WTC11 (cell line): ENCODE measurements at regions not wholly inside any gene's neighbourhood (a gene's known extent, or its start where the extent isn't known, plus 50 kb on each side); places are given as distances from the start of the nearest gene placed in this dataset.

Source experiments
- ATAC-seq: fragments of 200-7000 bp; cut with Tn5 transposase; 2 replicates; pipeline ENCODE4 v1.10.0; 2021; ENCODE audit warnings: mild to moderate bottlenecking, moderate library complexity
- CTCF ChIA-PET: fragments of 300-600 bp; sonication (Branson Sonifier 250); formaldehyde crosslinking; loops from one replicate; lab custom pipeline; 2021; ENCODE audit warnings: antibody characterized with exemption; lab: Charles Lee
- POLR2A ChIA-PET: fragments of 350-600 bp; sonication (Branson Sonifier 250); formaldehyde crosslinking; loops from one replicate; lab custom pipeline; 2021; ENCODE audit warnings: antibody characterized with exemption; lab: Charles Lee
- DNase-seq: peaks from one replicate; pipeline ENCODE4 v3.0.0; 2021; ENCODE audit warnings: low spot score
- H3K27ac Mint-ChIP-seq: 2 replicates; pipeline ENCODE4 v1.8.0; 2021; ENCODE audit warnings: mixed read lengths
- H3K27me3 Mint-ChIP-seq: 2 replicates; pipeline ENCODE4 v1.8.0; 2021; ENCODE audit warnings: low read depth, mild to moderate bottlenecking, moderate library complexity, mixed read lengths
- H3K36me3 Mint-ChIP-seq: 2 replicates; pipeline ENCODE4 v1.8.0; 2021; ENCODE audit warnings: mixed read lengths
- H3K4me1 Mint-ChIP-seq: 2 replicates; pipeline ENCODE4 v1.8.0; 2022; ENCODE audit warnings: mixed read lengths
- H3K4me3 Mint-ChIP-seq: 2 replicates; pipeline ENCODE4 v1.8.0; 2021; ENCODE audit warnings: mild to moderate bottlenecking, moderate library complexity, mixed read lengths
- H3K9me3 Mint-ChIP-seq: 2 replicates; pipeline ENCODE4 v1.8.0; 2021; ENCODE audit warnings: mixed read lengths
- CDX4 ChIP-seq: fragments of 250-450 bp; sonication (Bioruptor Pico); IDR thresholded peaks from 2 replicates; pipeline ENCODE4 v1.9.0; 2021; ENCODE audit warnings: moderate library complexity, mild to moderate bottlenecking, inconsistent platforms, borderline replicate concordance
- CREB1 ChIP-seq: sonication (generic); formaldehyde crosslinking; IDR thresholded peaks from 2 replicates; pipeline ENCODE4 v1.8.0; 2023; ENCODE audit warnings: mild to moderate bottlenecking, missing genetic modification reagents
- CREM ChIP-seq: sonication (generic); formaldehyde crosslinking; IDR thresholded peaks from 2 replicates; pipeline ENCODE4 v1.8.1; 2022; ENCODE audit warnings: mild to moderate bottlenecking, missing genetic modification reagents, moderate library complexity
- ESRRA ChIP-seq: sonication (generic); formaldehyde crosslinking; IDR thresholded peaks from 2 replicates; pipeline ENCODE4 v1.8.1; 2022; ENCODE audit warnings: mild to moderate bottlenecking, missing genetic modification reagents, borderline replicate concordance
- ETV6 ChIP-seq: sonication (generic); formaldehyde crosslinking; IDR thresholded peaks from 2 replicates; pipeline ENCODE4 v1.8.1; 2022; ENCODE audit warnings: mild to moderate bottlenecking, missing genetic modification reagents
- GRHL2 ChIP-seq: fragments of 250-450 bp; sonication (Bioruptor Pico); IDR thresholded peaks from 2 replicates; pipeline ENCODE4 v1.8.0; 2022; ENCODE audit warnings: mild to moderate bottlenecking, moderate library complexity; ENCODE audit not compliant: insufficient replicate concordance, severe bottlenecking
- IRF1 ChIP-seq: sonication (generic); formaldehyde crosslinking; IDR thresholded peaks from 2 replicates; pipeline ENCODE4 v1.8.0; 2023; ENCODE audit warnings: missing genetic modification reagents
- KAT7 ChIP-seq: sonication (generic); formaldehyde crosslinking; IDR thresholded peaks from 2 replicates; pipeline ENCODE4 v1.8.1; 2023; ENCODE audit warnings: missing genetic modification reagents, mild to moderate bottlenecking, borderline replicate concordance
- OVOL2 ChIP-seq: fragments of 250-450 bp; sonication (Bioruptor Pico); IDR thresholded peaks from 2 replicates; pipeline ENCODE4 v1.9.0; 2021; ENCODE audit warnings: mild to moderate bottlenecking, borderline replicate concordance
- SMAD3 ChIP-seq: sonication (generic); formaldehyde crosslinking; IDR thresholded peaks from 2 replicates; pipeline ENCODE4 v1.8.0; 2022; ENCODE audit warnings: missing genetic modification reagents, mild to moderate bottlenecking, borderline replicate concordance
- SMAD4 ChIP-seq: sonication (generic); formaldehyde crosslinking; IDR thresholded peaks from 2 replicates; pipeline ENCODE4 v1.8.0; 2022; ENCODE audit warnings: mild to moderate bottlenecking, missing genetic modification reagents
- TEAD1 ChIP-seq: sonication (generic); formaldehyde crosslinking; IDR thresholded peaks from 2 replicates; pipeline ENCODE4 v1.8.0; 2022; ENCODE audit warnings: mild to moderate bottlenecking, missing genetic modification reagents
- ZBTB21 ChIP-seq: sonication (generic); formaldehyde crosslinking; IDR thresholded peaks from 2 replicates; pipeline ENCODE4 v1.8.1; 2023; ENCODE audit warnings: mild to moderate bottlenecking, missing genetic modification reagents, borderline replicate concordance
- ZNF138 ChIP-seq: sonication (generic); formaldehyde crosslinking; conservative IDR thresholded peaks from 2 replicates; pipeline ENCODE4 v1.8.1; 2022; ENCODE audit warnings: mild to moderate bottlenecking, moderate library complexity, missing genetic modification reagents
- ZNF396 ChIP-seq: fragments of 250-450 bp; sonication (Bioruptor Pico); IDR thresholded peaks from 2 replicates; pipeline ENCODE4 v1.8.0; 2021; ENCODE audit warnings: mild to moderate bottlenecking, moderate library complexity, borderline replicate concordance
- ZNF423 ChIP-seq: fragments of 250-450 bp; sonication (Bioruptor Pico); IDR thresholded peaks from 2 replicates; pipeline ENCODE4 v2.1.2; 2022; ENCODE audit warnings: mild to moderate bottlenecking, moderate library complexity
- TF ChIP-seq, protein P1 (sequence below): sonication (generic); formaldehyde crosslinking; IDR thresholded peaks from 2 replicates; pipeline ENCODE4 v1.8.1; 2023; ENCODE audit warnings: mild to moderate bottlenecking, moderate library complexity, missing genetic modification reagents
- TF ChIP-seq, protein P2 (sequence below): sonication (generic); formaldehyde crosslinking; IDR thresholded peaks from 2 replicates; pipeline ENCODE4 v1.8.1; 2022; ENCODE audit warnings: low read depth, mild to moderate bottlenecking, moderate library complexity, missing genetic modification reagents, borderline replicate concordance
- TF ChIP-seq, protein P3 (sequence below): fragments of 250-450 bp; sonication (Bioruptor Pico); IDR thresholded peaks from 2 replicates; pipeline ENCODE4 v1.9.0; 2021; ENCODE audit warnings: mild to moderate bottlenecking

GRCh38 chr11:29844701-29845379 lies 172.0 kb downstream of the KCNA4 start (continued):
- no peak for TF ChIP-seq IRF1 (CRISPR knock-in tag)
- TF ChIP-seq, protein P1, sequence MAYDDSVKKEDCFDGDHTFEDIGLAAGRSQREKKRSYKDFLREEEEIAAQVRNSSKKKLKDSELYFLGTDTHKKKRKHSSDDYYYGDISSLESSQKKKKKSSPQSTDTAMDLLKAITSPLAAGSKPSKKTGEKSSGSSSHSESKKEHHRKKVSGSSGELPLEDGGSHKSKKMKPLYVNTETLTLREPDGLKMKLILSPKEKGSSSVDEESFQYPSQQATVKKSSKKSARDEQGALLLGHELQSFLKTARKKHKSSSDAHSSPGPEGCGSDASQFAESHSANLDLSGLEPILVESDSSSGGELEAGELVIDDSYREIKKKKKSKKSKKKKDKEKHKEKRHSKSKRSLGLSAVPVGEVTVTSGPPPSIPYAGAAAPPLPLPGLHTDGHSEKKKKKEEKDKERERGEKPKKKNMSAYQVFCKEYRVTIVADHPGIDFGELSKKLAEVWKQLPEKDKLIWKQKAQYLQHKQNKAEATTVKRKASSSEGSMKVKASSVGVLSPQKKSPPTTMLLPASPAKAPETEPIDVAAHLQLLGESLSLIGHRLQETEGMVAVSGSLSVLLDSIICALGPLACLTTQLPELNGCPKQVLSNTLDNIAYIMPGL (CRISPR knock-in tag) = no peak
- no peak for TF ChIP-seq ETV6 (CRISPR knock-in tag)
- TF ChIP-seq GRHL2 = no peak
- no peak for TF ChIP-seq ZNF423 (CRISPR knock-in tag)
- TF ChIP-seq ZNF396 = no peak

- Mint-ChIP-seq H3K36me3 (no peaks in the 10 kb centered on the region), H3K27ac (no peak overlapping the region), H3K4me3 (no peak overlapping the region), H3K9me3 (no peaks in the 10 kb centered on the region; the same call in 1 of the 2 replicates), H3K4me1 (peaks cover 5% of the 10 kb centered on the region), H3K27me3 (no peaks in the 10 kb centered on the region; the same call in 1 of the 2 replicates)
- no peak for DNase-seq
- TF ChIP-seq SMAD4 (CRISPR knock-in tag) = no peak
- no peak for TF ChIP-seq ZNF138 (CRISPR knock-in tag)
- TF ChIP-seq, protein P2, sequence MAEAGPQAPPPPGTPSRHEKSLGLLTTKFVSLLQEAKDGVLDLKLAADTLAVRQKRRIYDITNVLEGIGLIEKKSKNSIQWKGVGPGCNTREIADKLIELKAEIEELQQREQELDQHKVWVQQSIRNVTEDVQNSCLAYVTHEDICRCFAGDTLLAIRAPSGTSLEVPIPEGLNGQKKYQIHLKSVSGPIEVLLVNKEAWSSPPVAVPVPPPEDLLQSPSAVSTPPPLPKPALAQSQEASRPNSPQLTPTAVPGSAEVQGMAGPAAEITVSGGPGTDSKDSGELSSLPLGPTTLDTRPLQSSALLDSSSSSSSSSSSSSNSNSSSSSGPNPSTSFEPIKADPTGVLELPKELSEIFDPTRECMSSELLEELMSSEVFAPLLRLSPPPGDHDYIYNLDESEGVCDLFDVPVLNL (CRISPR knock-in tag) = no peak
- TF ChIP-seq ESRRA (CRISPR knock-in tag) = no peak
- no peak for TF ChIP-seq OVOL2 (CRISPR knock-in tag)
- TF ChIP-seq, protein P1 (CRISPR knock-in tag) = no peak
- TF ChIP-seq TEAD1 = no peak
- no peak for TF ChIP-seq SMAD3
- TF ChIP-seq, protein P3, sequence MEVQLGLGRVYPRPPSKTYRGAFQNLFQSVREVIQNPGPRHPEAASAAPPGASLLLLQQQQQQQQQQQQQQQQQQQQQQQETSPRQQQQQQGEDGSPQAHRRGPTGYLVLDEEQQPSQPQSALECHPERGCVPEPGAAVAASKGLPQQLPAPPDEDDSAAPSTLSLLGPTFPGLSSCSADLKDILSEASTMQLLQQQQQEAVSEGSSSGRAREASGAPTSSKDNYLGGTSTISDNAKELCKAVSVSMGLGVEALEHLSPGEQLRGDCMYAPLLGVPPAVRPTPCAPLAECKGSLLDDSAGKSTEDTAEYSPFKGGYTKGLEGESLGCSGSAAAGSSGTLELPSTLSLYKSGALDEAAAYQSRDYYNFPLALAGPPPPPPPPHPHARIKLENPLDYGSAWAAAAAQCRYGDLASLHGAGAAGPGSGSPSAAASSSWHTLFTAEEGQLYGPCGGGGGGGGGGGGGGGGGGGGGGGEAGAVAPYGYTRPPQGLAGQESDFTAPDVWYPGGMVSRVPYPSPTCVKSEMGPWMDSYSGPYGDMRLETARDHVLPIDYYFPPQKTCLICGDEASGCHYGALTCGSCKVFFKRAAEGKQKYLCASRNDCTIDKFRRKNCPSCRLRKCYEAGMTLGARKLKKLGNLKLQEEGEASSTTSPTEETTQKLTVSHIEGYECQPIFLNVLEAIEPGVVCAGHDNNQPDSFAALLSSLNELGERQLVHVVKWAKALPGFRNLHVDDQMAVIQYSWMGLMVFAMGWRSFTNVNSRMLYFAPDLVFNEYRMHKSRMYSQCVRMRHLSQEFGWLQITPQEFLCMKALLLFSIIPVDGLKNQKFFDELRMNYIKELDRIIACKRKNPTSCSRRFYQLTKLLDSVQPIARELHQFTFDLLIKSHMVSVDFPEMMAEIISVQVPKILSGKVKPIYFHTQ (CRISPR knock-in tag) = no peak
- no peak for TF ChIP-seq KAT7 (CRISPR knock-in tag)
- no peak for TF ChIP-seq CREB1
- TF ChIP-seq CDX4 (CRISPR knock-in tag) = no peak
- no peak for TF ChIP-seq ZBTB21 (CRISPR knock-in tag)
- no peak for TF ChIP-seq CREM
- no peak for ATAC-seq
- ChIA-PET POLR2A (no interaction called here), CTCF (interaction anchor here (0.9 kb wide), 1 partner anchor 125 kb away, joined by 3 read pairs; no protein-coding TSS in a partner anchor)
Measured at GRCh38 chr11:29844031-29844430, 172.8 kb downstream of the KCNA4 start.
